ENCODE measurements at regions not wholly inside any gene's neighbourhood (a gene's known extent, or its start where the extent isn't known, plus 50 kb on each side); places are given as distances from the start of the nearest gene placed in this dataset.

- TF ChIP-seq, protein P1, sequence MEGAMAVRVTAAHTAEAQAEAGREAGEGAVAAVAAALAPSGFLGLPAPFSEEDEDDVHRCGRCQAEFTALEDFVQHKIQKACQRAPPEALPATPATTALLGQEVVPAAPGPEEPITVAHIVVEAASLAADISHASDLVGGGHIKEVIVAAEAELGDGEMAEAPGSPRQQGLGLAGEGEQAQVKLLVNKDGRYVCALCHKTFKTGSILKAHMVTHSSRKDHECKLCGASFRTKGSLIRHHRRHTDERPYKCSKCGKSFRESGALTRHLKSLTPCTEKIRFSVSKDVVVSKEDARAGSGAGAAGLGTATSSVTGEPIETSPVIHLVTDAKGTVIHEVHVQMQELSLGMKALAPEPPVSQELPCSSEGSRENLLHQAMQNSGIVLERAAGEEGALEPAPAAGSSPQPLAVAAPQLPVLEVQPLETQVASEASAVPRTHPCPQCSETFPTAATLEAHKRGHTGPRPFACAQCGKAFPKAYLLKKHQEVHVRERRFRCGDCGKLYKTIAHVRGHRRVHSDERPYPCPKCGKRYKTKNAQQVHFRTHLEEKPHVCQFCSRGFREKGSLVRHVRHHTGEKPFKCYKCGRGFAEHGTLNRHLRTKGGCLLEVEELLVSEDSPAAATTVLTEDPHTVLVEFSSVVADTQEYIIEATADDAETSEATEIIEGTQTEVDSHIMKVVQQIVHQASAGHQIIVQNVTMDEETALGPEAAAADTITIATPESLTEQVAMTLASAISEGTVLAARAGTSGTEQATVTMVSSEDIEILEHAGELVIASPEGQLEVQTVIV (IDR thresholded peaks at IDR 0.05; ENCODE audit: borderline replicate concordance, partially characterized antibody) = no peak
- TF ChIP-seq NFXL1 (IDR thresholded peaks at IDR 0.05; ENCODE audit: borderline replicate concordance) (no peak), SMARCA5 (IDR thresholded peaks at IDR 0.05) (no peak), CTCF (IDR thresholded peaks at IDR 0.05 in 2 of 3, conservative IDR thresholded peaks at IDR 0.05 in 1 of 3; ENCODE audit: control insufficient read depth in 2 of 3, extremely low read depth in 1 of 3, insufficient read depth in 1 of 3, low read depth in 3 of 3, low read length in 3 of 3) (no peak), ZNF217 (IDR thresholded peaks at IDR 0.05) (no peak), RCOR1 (conservative IDR thresholded peaks at IDR 0.05; ENCODE audit: low read depth, low read length) (no peak), RELA (IDR thresholded peaks at IDR 0.05; ENCODE audit: borderline replicate concordance, partially characterized antibody) (no peak), PAX5 (IDR thresholded peaks at IDR 0.05; ENCODE audit: borderline replicate concordance, low read depth, low read length) (no peak), NR2F1 (conservative IDR thresholded peaks at IDR 0.05) (no peak), EP300 (IDR thresholded peaks at IDR 0.05; ENCODE audit: borderline replicate concordance in 1 of 2, control insufficient read depth in 1 of 2, low read depth in 2 of 2, low read length in 2 of 2) (no peak)
Observed at GRCh38 chr7:54080525-54080924, 461.6 kb upstream of the VSTM2A start (continued).

Data from GM12878 (cell line).